ENCODE measurements at regions not wholly inside any gene's neighbourhood (a gene's known extent, or its start where the extent isn't known, plus 50 kb on each side); places are given as distances from the start of the nearest gene placed in this dataset.

GRCh38 chr4:12118651-12119213 is 690.0 kb upstream of the HS3ST1 start:
- Histone ChIP-seq H3K9ac (ENCODE audit: control insufficient read depth, extremely low read depth, insufficient read depth, low read length) (no peak overlapping the region), H3K9me1 (ENCODE audit: control insufficient read depth, extremely low read depth, insufficient read depth, low read length) (no peaks in the 10 kb centered on the region), H3K9me3 (ENCODE audit: control insufficient read depth, low read depth, low read length) (no peaks in the 10 kb centered on the region), H4K20me1 (ENCODE audit: control insufficient read depth, extremely low read depth, insufficient read depth, low read length) (no peaks in the 10 kb centered on the region), H3K4me3 (ENCODE audit: control insufficient read depth in 2 of 3, extremely low read depth in 1 of 3, insufficient read depth in 2 of 3, low read depth in 1 of 3, low read length in 3 of 3) (no peak overlapping the region), H3K27ac (ENCODE audit: control insufficient read depth, insufficient read depth, low read length) (no peak overlapping the region), H3K36me3 (ENCODE audit: control insufficient read depth in 2 of 2, extremely low read depth in 1 of 2, insufficient read depth in 2 of 2, low read length in 2 of 2) (no peaks in the 10 kb centered on the region), H2AFZ (ENCODE audit: control insufficient read depth, low read length) (no peak overlapping the region), H3K27me3 (ENCODE audit: control insufficient read depth, extremely low read depth, insufficient read depth, low read length) (no peaks in the 10 kb centered on the region), H3K4me2 (ENCODE audit: control insufficient read depth, extremely low read depth, insufficient read depth, low read depth, low read length) (no peak overlapping the region), H3K79me2 (ENCODE audit: control insufficient read depth, insufficient read depth, low read length) (no peaks in the 10 kb centered on the region), H3K4me1 (ENCODE audit: control insufficient read depth, extremely low read depth, insufficient read depth, low read length) (no peaks in the 10 kb centered on the region)
- no peak for DNase-seq (ENCODE audit: low read depth, low spot score)
- TF ChIP-seq CTCF (optimal IDR thresholded peaks at IDR 0.05 in 1 of 3, IDR thresholded peaks at IDR 0.05 in 1 of 3, conservative IDR thresholded peaks at IDR 0.05 in 1 of 3; ENCODE audit: extremely low read depth in 1 of 3, insufficient read depth in 2 of 3, low read length in 3 of 3) (no peak), EZH2 (IDR thresholded peaks at IDR 0.05; ENCODE audit: low read length) (no peak)
- dilution Hi-C loops (cut with MboI; ENCODE audit: extremely low pct_ligation_motif_present, low sequenced_read_pairs) = no loop called here
- no peak for FAIRE-seq

GRCh38 chr4:12116009-12116552 is 687.4 kb upstream of the HS3ST1 start:
- Histone ChIP-seq H3K9ac (ENCODE audit: control insufficient read depth, extremely low read depth, insufficient read depth, low read length) (no peak overlapping the region), H3K4me1 (ENCODE audit: control insufficient read depth, extremely low read depth, insufficient read depth, low read length) (no peaks in the 10 kb centered on the region), H3K9me1 (ENCODE audit: control insufficient read depth, extremely low read depth, insufficient read depth, low read length) (no peaks in the 10 kb centered on the region), H3K9me3 (ENCODE audit: control insufficient read depth, low read depth, low read length) (no peaks in the 10 kb centered on the region), H3K36me3 (ENCODE audit: control insufficient read depth in 2 of 2, extremely low read depth in 1 of 2, insufficient read depth in 2 of 2, low read length in 2 of 2) (no peaks in the 10 kb centered on the region), H2AFZ (ENCODE audit: control insufficient read depth, low read length) (no peak overlapping the region), H3K79me2 (ENCODE audit: control insufficient read depth, insufficient read depth, low read length) (no peaks in the 10 kb centered on the region), H3K4me3 (ENCODE audit: control insufficient read depth in 2 of 3, extremely low read depth in 1 of 3, insufficient read depth in 2 of 3, low read depth in 1 of 3, low read length in 3 of 3) (no peak overlapping the region), H3K4me2 (ENCODE audit: control insufficient read depth, extremely low read depth, insufficient read depth, low read depth, low read length) (no peak overlapping the region), H3K27ac (ENCODE audit: control insufficient read depth, insufficient read depth, low read length) (no peak overlapping the region), H3K27me3 (ENCODE audit: control insufficient read depth, extremely low read depth, insufficient read depth, low read length) (no peaks in the 10 kb centered on the region), H4K20me1 (ENCODE audit: control insufficient read depth, extremely low read depth, insufficient read depth, low read length) (no peaks in the 10 kb centered on the region)
- TF ChIP-seq EZH2 (IDR thresholded peaks at IDR 0.05; ENCODE audit: low read length) (no peak), CTCF (optimal IDR thresholded peaks at IDR 0.05 in 1 of 3, IDR thresholded peaks at IDR 0.05 in 1 of 3, conservative IDR thresholded peaks at IDR 0.05 in 1 of 3; ENCODE audit: extremely low read depth in 1 of 3, insufficient read depth in 2 of 3, low read length in 3 of 3) (no peak)
- DNase-seq (ENCODE audit: low read depth, low spot score) = no peak
- no peak for FAIRE-seq
- dilution Hi-C loops (cut with MboI; ENCODE audit: extremely low pct_ligation_motif_present, low sequenced_read_pairs) = no loop called here

All from keratinocyte (primary cell).